ENCODE measurements at regions not wholly inside any gene's neighbourhood (a gene's known extent, or its start where the extent isn't known, plus 50 kb on each side); places are given as distances from the start of the nearest gene placed in this dataset.

DNA sequence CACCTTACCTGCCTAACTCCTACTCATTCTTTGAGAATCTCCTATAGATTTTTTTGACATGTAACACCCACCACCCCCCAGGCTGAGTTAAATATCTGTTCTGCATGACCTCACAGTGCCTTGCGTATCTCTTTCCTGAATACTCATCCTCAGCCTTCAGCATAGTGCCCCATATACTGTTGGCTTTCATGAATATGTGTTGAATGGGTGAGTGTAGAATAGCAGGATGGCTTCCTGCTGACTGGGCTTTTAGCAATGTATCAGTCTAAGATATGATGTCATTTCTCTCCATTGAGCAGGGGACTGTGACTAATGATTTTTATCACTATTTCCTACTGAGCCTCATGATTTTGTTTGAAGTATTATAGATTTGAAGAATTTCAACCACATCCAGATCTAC lies 361.6 kb upstream of the MARCKS start:
- TF ChIP-seq, protein P1, sequence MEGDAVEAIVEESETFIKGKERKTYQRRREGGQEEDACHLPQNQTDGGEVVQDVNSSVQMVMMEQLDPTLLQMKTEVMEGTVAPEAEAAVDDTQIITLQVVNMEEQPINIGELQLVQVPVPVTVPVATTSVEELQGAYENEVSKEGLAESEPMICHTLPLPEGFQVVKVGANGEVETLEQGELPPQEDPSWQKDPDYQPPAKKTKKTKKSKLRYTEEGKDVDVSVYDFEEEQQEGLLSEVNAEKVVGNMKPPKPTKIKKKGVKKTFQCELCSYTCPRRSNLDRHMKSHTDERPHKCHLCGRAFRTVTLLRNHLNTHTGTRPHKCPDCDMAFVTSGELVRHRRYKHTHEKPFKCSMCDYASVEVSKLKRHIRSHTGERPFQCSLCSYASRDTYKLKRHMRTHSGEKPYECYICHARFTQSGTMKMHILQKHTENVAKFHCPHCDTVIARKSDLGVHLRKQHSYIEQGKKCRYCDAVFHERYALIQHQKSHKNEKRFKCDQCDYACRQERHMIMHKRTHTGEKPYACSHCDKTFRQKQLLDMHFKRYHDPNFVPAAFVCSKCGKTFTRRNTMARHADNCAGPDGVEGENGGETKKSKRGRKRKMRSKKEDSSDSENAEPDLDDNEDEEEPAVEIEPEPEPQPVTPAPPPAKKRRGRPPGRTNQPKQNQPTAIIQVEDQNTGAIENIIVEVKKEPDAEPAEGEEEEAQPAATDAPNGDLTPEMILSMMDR (IDR thresholded peaks at IDR 0.05; ENCODE audit: insufficient read depth, low read depth, low read length, missing control alignments) = no peak
- no peak overlapping the region for H3K4me3 ChIP-seq (ENCODE audit: low read depth, low read length)
- no peak for DNase-seq (ENCODE audit: low read depth)

DNA sequence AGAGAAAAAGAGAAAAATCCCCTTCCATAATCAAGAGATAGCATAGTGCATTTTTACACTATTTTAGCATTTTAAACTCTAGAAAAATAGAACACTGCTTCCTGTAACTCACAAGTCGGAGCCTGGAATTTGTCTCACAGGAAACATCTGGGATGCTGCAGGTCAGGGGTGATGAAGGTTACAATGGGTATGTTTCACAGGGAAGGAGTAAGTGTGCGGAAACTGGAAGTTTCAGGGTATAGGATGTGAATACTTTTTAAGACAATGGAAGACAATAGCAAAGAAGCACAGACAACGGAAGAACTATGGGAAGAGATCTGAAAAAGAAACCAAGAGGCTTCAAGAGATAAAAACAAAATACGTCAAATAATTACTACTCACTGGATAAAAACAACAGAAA lies 361.0 kb upstream of the MARCKS start:
- no peak overlapping the region for H3K4me3 ChIP-seq (ENCODE audit: low read depth, low read length)
- TF ChIP-seq, protein P1 (IDR thresholded peaks at IDR 0.05; ENCODE audit: insufficient read depth, low read depth, low read length, missing control alignments) = no peak
- no peak for DNase-seq (ENCODE audit: low read depth)

DNA sequence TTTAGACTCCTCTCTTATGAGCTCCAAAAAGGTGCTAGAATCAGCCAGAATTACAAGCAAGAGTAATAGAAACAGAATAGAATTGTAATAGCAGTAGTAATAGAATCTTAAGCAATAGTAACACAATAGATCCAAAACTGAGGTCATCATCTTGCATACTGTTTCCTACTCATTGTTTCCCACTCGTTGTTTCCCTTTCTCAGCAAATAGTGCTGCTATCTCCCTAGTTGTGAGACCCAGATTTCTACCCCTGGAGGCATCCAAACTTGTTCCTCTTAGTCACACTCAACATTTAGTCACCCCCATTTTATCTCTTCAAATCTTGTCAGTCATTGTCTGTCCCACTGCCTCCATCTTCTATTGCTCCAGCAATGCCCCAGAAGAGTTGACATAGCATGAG lies 356.9 kb upstream of the MARCKS start:
- TF ChIP-seq, protein P1 (IDR thresholded peaks at IDR 0.05; ENCODE audit: insufficient read depth, low read depth, low read length, missing control alignments) = no peak
- H3K4me3 ChIP-seq (ENCODE audit: low read depth, low read length) = no peak overlapping the region
- no peak for DNase-seq (ENCODE audit: low read depth)

DNA sequence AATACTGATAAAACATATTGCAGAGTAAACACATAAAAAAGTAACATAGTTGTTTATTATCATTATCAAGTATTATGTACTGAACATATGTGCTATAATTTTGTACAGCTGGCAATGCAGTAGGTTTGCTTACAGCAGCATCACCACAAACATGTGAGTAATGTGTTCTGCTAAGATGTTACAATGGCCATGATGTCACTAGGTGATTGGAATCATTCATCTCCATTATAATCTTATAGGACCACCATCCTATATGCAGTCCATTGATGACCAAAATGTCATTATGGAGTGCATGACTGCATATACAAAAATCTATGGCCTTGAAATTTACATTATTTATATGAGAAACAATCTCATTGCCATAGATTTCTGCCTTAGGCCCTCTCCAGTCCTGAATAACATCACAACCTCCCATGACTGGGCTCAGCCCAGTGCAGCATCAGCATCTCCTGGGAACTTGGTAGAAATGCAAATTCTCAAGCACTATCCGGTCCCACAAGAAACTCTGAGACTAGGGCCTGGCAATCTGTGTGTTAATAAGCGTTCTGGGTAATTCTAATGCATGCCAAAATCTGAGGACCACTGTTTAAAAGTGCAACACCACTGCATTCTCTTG lies 352.0 kb upstream of the MARCKS start:
- TF ChIP-seq, protein P1 (IDR thresholded peaks at IDR 0.05; ENCODE audit: insufficient read depth, low read depth, low read length, missing control alignments) = no peak
- no peak overlapping the region for H3K4me3 ChIP-seq (ENCODE audit: low read depth, low read length)
- no peak for DNase-seq (ENCODE audit: low read depth)

DNA sequence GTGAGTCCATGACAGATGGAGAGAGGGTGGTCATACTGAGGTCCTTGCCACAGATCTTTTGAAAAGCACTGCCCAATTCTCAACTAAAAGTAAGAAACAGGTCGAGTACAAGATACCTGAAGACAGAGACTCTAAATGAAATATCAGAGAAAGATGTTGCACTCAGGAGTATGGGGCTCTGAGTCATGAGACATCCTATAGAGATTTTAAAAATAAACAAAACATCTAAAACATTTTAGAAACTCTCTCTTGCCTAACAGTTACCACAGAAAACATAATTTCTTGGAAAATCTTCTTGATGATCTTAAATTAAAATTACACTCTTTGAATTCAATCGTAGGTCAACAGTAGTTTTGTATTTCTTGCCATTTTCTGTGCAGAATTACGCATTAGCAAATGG lies 348.9 kb upstream of the MARCKS start:
- H3K4me3 ChIP-seq (ENCODE audit: low read depth, low read length) = no peak overlapping the region
- TF ChIP-seq, protein P1 (IDR thresholded peaks at IDR 0.05; ENCODE audit: insufficient read depth, low read depth, low read length, missing control alignments) = no peak
- DNase-seq (ENCODE audit: low read depth) = no peak

DNA sequence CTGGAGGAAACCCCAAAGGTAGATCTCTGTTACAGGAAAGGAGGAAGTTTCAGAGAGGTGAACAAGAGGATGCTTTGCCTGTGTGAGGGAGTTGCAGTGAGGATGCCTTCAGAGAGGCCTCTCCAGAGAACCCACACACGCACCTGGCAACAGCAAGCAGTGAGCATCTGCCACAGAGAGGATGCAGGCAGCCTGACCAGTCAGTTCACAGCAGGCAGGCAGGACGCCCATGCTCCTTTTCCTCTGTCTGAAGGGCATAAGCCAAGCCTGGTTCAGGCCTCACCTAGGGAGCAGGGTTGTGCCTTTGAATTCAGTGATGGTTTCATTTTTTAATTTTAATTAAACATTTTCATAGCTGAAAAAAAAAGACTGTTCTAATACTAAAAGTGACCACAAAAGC lies 346.0 kb upstream of the MARCKS start:
- TF ChIP-seq, protein P1 (IDR thresholded peaks at IDR 0.05; ENCODE audit: insufficient read depth, low read depth, low read length, missing control alignments) = no peak
- no peak for DNase-seq (ENCODE audit: low read depth)
- H3K4me3 ChIP-seq (ENCODE audit: low read depth, low read length) = no peak overlapping the region

DNA sequence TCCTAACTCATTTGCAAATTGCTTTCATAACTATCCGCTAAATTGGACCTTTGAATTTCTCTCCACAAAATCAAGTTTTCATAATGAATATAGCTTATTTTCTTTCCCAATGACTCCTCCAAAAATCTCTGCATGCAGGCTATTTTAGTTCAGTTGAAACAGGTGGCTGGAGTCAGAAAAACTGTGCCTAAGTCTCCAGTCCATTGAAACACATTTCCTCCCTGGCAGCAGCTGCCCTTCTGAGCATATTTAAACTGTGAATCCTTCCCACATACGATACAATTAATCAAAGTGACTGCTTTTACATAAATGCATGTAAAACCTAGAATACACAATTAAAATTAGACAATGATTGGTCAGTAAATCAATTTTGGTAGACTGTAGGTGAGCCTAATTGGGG lies 344.6 kb upstream of the MARCKS start:
- no peak overlapping the region for H3K4me3 ChIP-seq (ENCODE audit: low read depth, low read length)
- DNase-seq (ENCODE audit: low read depth) = no peak
- TF ChIP-seq, protein P1 (IDR thresholded peaks at IDR 0.05; ENCODE audit: insufficient read depth, low read depth, low read length, missing control alignments) = no peak

Data from GM12865 (cell line).